Activated CD8-positive, alpha-beta memory T cell treated with anti-CD3 and anti-CD28 coated beads for 36 hours (primary cell): ENCODE measurements at regions not wholly inside any gene's neighbourhood (a gene's known extent, or its start where the extent isn't known, plus 50 kb on each side); places are given as distances from the start of the nearest gene placed in this dataset.
"Not testable (repeated sequence)": the region's sequence is repeated elsewhere in the genome, so short reads cannot be mapped to it uniquely, and the experiment has no call there.

Experiments used
- CTCF ChIA-PET: fragments of 350-600 bp; sonication (Branson Sonifier 250); formaldehyde crosslinking; loops from one replicate; lab custom pipeline; 2021; ENCODE audit warnings: antibody characterized with exemption; lab: Charles Lee
- POLR2A ChIA-PET: fragments of 350-600 bp; sonication (Branson Sonifier 250); formaldehyde crosslinking; loops from one replicate; lab custom pipeline; 2021; ENCODE audit warnings: antibody characterized with exemption; lab: Charles Lee

DNA sequence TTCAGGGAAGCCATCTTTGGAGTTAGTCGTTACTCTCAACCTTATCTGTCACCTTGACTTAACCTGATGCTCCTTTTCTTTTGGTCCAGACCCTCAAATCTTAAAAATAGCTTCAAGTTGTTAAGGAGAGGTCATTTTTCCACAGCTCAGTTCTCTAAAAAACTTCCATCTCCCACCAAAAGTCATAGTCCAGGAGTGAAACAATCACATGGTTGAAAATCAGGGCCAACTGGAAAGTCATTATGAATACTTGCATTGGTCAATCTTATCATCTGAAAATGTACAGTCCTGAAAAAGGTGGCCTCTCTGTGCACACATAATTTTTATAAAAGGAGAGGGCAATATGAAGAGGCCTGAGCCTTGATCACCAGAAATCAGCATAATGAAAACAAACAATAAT is 195.7 kb downstream of the BCAS1 start:
- ChIA-PET CTCF (no interaction called here), POLR2A (no interaction called here)

DNA sequence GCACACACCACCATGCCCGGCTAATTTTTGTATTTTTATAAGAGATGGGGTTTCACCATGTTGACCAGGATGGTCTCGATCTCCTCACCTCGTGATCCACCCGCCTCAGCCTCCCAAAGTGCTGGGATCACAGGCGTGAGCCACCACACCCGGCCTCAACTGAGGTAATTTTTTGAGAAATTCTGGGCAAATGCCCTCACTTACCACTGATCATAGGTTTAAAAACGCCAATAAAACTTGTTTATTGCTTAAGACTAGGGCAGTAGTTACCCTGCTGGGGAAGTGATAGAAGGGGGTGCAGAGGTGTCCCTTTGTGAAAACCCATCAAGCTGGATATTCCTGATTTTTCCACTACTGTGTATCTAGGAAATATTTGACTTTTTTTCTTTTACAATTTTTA is 196.3 kb downstream of the BCAS1 start:
- CTCF ChIA-PET, result no interaction called here
- POLR2A ChIA-PET, result no interaction called here

GRCh38 chr20:53873230-53873604 is 197.2 kb downstream of the BCAS1 start:
- CTCF ChIA-PET, result interaction anchor here (0.6 to 1.8 kb wide), 5 partner anchors 26 to 290 kb away, joined by 3 to 7 read pairs (median 3); no protein-coding TSS in a partner anchor
- POLR2A ChIA-PET, result no interaction called here

GRCh38 chr20:53872561-53873229 is 197.7 kb downstream of the BCAS1 start:
- POLR2A ChIA-PET, result interaction anchor here (0.7 to 1.5 kb wide), 4 partner anchors 23 to 279 kb away, joined by 3 to 5 read pairs (median 4); partner anchors contain the start of gene ZNF217
- CTCF ChIA-PET, result interaction anchor here (0.6 to 1.8 kb wide), 8 partner anchors 13 to 290 kb away, joined by 3 to 7 read pairs (median 4); no protein-coding TSS in a partner anchor

DNA sequence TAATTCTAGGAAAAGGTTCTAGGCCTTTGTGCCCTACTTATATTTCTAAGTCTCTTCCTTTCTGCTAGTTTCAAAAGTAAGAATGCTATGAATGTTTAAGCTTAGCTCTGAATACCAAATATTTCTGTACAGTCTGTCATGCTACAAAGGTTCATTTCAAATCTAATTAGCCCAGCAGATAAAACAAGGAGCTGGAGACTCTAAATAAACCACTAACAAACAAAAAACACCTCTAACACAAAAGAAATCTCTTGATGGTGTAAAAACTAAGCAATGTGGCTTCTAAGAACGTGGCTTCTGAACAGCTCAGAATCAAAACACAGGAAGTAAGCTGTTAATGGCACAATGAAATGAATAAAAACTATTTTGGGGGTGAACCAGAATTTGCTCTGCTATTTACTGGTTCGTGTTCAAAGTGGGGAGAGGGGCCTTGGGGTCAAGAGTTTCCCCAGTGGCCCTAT is 198.3 kb downstream of the BCAS1 start:
- CTCF ChIA-PET, result interaction anchor here (0.9 to 1.8 kb wide), 5 partner anchors 13 to 66 kb away, joined by 3 to 7 read pairs (median 4); no protein-coding TSS in a partner anchor
- POLR2A ChIA-PET, result interaction anchor here (0.7 to 1.5 kb wide), 4 partner anchors 23 to 278 kb away, joined by 3 to 5 read pairs (median 4); partner anchors contain the start of gene ZNF217

DNA sequence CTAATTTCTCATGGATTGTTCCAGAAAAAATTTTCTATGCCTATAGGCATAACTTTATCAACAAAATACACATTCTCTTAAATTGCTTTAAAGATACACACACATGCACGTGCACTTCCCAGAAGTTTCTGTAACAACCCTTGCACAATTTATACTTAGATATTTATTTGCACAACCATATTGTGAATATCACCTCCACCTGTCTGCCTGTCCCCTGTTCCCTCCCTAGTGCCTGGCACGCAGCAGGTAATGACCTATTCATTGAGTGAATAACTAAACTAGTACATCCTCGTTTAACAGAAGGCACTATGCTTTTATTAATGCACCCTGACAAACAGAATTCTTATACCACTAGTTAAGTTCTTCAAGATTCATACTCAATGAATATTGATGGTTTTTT is 198.9 kb downstream of the BCAS1 start:
- POLR2A ChIA-PET, result interaction anchor here (1.2 to 1.5 kb wide), 2 partner anchors 24 to 28 kb away, joined by 4 to 5 read pairs; no protein-coding TSS in a partner anchor
- CTCF ChIA-PET, result interaction anchor here (0.9 to 1.8 kb wide), 4 partner anchors 14 to 66 kb away, joined by 4 to 7 read pairs (median 4); no protein-coding TSS in a partner anchor

- ChIA-PET POLR2A (interaction anchor here (1.1 kb wide), 1 partner anchor 28 kb away, joined by 3 read pairs; no protein-coding TSS in a partner anchor), CTCF (interaction anchor here (0.9 to 1.9 kb wide), 5 partner anchors 8 to 293 kb away, joined by 3 to 6 read pairs (median 3); no protein-coding TSS in a partner anchor)
These were observed 199.7 kb downstream of the BCAS1 start for GRCh38 chr20:53870426-53871315.

DNA sequence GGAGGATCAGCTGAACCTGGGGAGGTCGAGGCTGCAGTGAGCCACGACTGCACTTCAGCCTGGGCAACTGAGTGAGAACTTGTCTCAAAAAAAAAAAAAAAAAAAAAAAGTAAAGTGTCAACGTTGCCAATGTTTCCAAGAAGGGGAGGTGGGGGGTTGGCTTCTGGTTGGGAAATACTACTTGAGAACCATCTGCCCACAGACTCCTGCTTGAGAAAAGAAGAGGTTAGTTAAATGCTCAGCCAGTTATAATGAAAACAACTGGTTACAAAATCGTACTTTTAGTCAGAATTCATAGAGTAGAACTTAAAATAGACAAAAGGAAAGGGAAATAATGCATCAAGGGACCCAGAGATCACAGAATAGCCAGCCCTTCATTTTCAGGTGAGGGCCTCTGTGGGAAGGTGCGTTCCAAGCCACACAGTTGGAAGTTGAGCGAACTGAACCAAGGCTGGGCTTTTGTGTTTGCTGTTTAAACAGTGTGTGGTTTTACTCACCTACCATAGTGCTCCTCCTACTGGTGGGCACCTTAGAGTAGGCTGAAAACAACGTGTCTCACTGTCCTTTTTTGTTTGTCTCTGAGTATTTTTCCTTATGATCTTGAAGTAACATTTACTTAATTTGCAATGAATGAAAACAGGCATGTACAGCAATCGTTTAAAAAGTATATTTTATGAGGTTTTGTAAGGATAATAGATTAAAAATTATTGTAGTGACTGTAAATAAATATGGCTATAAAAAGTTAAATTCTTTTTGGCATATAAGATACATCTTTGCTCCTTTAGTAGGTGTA is 200.7 kb downstream of the BCAS1 start:
- ChIA-PET POLR2A (interaction anchor here (0.6 to 1.1 kb wide), 3 partner anchors 12 to 27 kb away, joined by 3 to 10 read pairs (median 3); no protein-coding TSS in a partner anchor), CTCF (interaction anchor here (0.9 to 1.9 kb wide), 6 partner anchors 9 to 292 kb away, joined by 3 to 6 read pairs (median 4); no protein-coding TSS in a partner anchor)

- ChIA-PET CTCF (no interaction called here), POLR2A (interaction anchor here (1.1 kb wide), 1 partner anchor 274 kb away, joined by 3 read pairs; the partner anchor contains the start of gene ZNF217)
These were observed 202.5 kb downstream of the BCAS1 start for GRCh38 chr20:53867741-53868351.

DNA sequence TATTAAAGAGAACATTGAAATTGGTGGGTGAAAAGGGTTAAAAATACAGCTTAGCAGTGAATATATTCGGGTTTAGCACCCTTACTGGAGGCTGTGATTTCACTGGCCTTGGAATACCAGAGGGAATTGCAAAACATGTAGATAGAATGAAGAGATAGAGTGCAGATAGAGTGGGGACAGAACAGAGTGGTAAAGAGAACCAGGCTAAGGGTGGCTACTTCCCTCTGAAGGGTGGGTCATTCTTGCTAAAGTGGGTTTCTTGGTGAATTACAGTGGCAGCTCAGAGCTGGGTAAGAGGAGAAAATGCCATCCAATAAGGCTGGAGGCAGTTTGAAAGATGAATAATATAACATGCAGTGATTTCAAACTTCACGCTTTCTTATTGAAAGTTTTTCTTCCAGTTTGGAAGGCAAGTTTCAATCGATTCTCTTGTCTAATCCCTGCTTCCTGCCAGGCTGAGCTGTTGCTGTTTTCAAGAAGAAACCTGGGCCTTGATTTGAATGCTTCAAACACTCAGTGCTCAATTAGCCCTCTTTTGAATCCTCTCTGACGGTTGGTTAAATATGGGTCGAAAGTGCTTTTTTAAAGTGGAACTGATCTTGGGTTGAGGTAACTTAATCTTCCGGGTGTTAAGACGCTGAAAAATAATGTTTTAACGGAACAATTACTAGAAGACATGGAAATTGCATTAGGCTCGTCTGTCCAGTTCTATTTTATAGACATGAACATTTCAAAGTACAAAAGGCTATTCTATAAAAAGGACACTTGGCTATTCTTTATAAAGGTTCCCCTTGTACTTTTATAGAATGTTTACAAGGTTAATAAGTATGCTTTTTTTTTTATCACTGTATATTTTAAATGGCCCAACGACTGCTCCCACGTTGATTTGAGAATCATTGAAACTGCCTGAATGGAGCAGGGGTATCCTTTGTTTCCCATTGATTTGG is 203.3 kb downstream of the BCAS1 start:
- CTCF ChIA-PET, result interaction anchor here (2.1 kb wide), 1 partner anchor 48 kb away, joined by 7 read pairs; no protein-coding TSS in a partner anchor
- POLR2A ChIA-PET, result interaction anchor here (1.1 kb wide), 1 partner anchor 273 kb away, joined by 3 read pairs; the partner anchor contains the start of gene ZNF217

- ChIA-PET CTCF (interaction anchor here (0.9 to 2.1 kb wide), 4 partner anchors 10 to 185 kb away, joined by 3 to 7 read pairs (median 4); no protein-coding TSS in a partner anchor), POLR2A (interaction anchor here (1.1 kb wide), 1 partner anchor 272 kb away, joined by 3 read pairs; the partner anchor contains the start of gene ZNF217)
These were observed 204.2 kb downstream of the BCAS1 start for GRCh38 chr20:53865901-53866793.

GRCh38 chr20:53864765-53865683 is 205.4 kb downstream of the BCAS1 start:
- POLR2A ChIA-PET, result not testable (repeated sequence)

GRCh38 chr20:53863923-53864641 is 206.3 kb downstream of the BCAS1 start:
- CTCF ChIA-PET, result not testable (repeated sequence)
- POLR2A ChIA-PET, result interaction anchor here (1.6 kb wide), 1 partner anchor 21 kb away, joined by 5 read pairs; no protein-coding TSS in a partner anchor

More at GRCh38 chr20:53864765-53865683, 205.4 kb downstream of the BCAS1 start:
- CTCF ChIA-PET, result interaction anchor here (1.4 to 2.1 kb wide), 3 partner anchors 9 to 184 kb away, joined by 3 to 7 read pairs (median 4); no protein-coding TSS in a partner anchor

GRCh38 chr20:53863535-53863922 is 206.9 kb downstream of the BCAS1 start:
- ChIA-PET CTCF (interaction anchor here (1.2 kb wide), 1 partner anchor 15 kb away, joined by 3 read pairs; no protein-coding TSS in a partner anchor), POLR2A (interaction anchor here (1.2 to 1.6 kb wide), 2 partner anchors 21 to 178 kb away, joined by 4 to 5 read pairs; no protein-coding TSS in a partner anchor)
